Fibroblast of lung (primary cell): ENCODE measurements at regions not wholly inside any gene's neighbourhood (a gene's known extent, or its start where the extent isn't known, plus 50 kb on each side); places are given as distances from the start of the nearest gene placed in this dataset.

Experiments
- DNase-seq, 2 donors: peaks; one replicate each; pipeline versions ENCODE4 v3.0.0 to v3.0.0-alpha.2; 2010; ENCODE audit warnings: low read depth in 2 of 2
- H2AFZ ChIP-seq: 2 replicates; pipeline ENCODE4 v1.5.1; 2012; ENCODE audit warnings: low read length, control low read depth, inconsistent platforms
- H3K27ac ChIP-seq: 2 replicates; pipeline ENCODE4 v1.5.1; 2011; ENCODE audit warnings: low read length, control low read depth; ENCODE audit not compliant: insufficient read depth
- H3K27me3 ChIP-seq: 2 replicates; pipeline ENCODE4 v1.5.1; 2011; ENCODE audit warnings: mild to moderate bottlenecking, low read length; ENCODE audit not compliant: control insufficient read depth, insufficient read depth
- H3K36me3 ChIP-seq: 2 replicates; pipeline ENCODE4 v1.5.1; 2011; ENCODE audit warnings: low read length; ENCODE audit not compliant: control insufficient read depth, insufficient read depth
- H3K4me1 ChIP-seq: 2 replicates; pipeline ENCODE4 v1.5.1; 2011; ENCODE audit warnings: low read length; ENCODE audit not compliant: control insufficient read depth, insufficient read depth; ENCODE audit errors: extremely low read depth
- H3K4me2 ChIP-seq: 2 replicates; pipeline ENCODE4 v1.5.1; 2011; ENCODE audit warnings: low read length, control low read depth; ENCODE audit not compliant: insufficient read depth; ENCODE audit errors: extremely low read depth
- H3K4me3 ChIP-seq, 4 experiments: fragments of 200-600 bp in 1 of 4; sonication (generic) in 1 of 4; replicated peaks in 1 of 4; 2 replicates each; pipeline ENCODE4 v1.5.1; 2011 to 2016; ENCODE audit warnings: low read length in 4 of 4, low read depth in 3 of 4, mild to moderate bottlenecking in 3 of 4, control low read depth in 2 of 4, inconsistent platforms in 1 of 4, mixed read lengths in 1 of 4; ENCODE audit not compliant: insufficient read depth in 1 of 4; ENCODE audit errors: control extremely low read depth in 1 of 4
- H3K79me2 ChIP-seq: 2 replicates; pipeline ENCODE4 v1.5.1; 2012; ENCODE audit warnings: mild to moderate bottlenecking, low read length, inconsistent platforms; ENCODE audit not compliant: control insufficient read depth, insufficient read depth
- H3K9ac ChIP-seq: 2 replicates; pipeline ENCODE4 v1.5.1; 2011; ENCODE audit warnings: mild to moderate bottlenecking, low read length, control low read depth; ENCODE audit not compliant: insufficient read depth
- H3K9me3 ChIP-seq: 2 replicates; pipeline ENCODE4 v1.5.1; 2012; ENCODE audit warnings: low read depth, low read length; ENCODE audit not compliant: control insufficient read depth, insufficient read depth
- H4K20me1 ChIP-seq: 2 replicates; pipeline ENCODE4 v1.5.1; 2011; ENCODE audit warnings: low read length; ENCODE audit not compliant: control insufficient read depth, insufficient read depth; ENCODE audit errors: extremely low read depth
- CTCF ChIP-seq, 2 donors: IDR thresholded peaks in 1 of 2; conservative IDR thresholded peaks in 1 of 2; 1 replicate in 1 of 2; 2 replicates in 1 of 2; pipeline ENCODE4 v1.5.1; 2011 to 2012; ENCODE audit warnings: low read length in 2 of 2, control low read depth in 1 of 2, inconsistent platforms in 1 of 2, low read depth in 1 of 2, mild to moderate bottlenecking in 1 of 2
- EZH2 ChIP-seq: IDR thresholded peaks from 2 replicates; pipeline ENCODE4 v1.5.1; 2012; ENCODE audit warnings: low read length, control low read depth, mild to moderate bottlenecking; ENCODE audit errors: missing control alignments

GRCh38 chr4:54976682-54977081 lies 148.7 kb downstream of the KDR start:
- no peak overlapping the region for H2AFZ ChIP-seq
- no peak overlapping the region for H3K4me3 ChIP-seq
- no peaks in the 10 kb centered on the region for H4K20me1 ChIP-seq
- no peaks in the 10 kb centered on the region for H3K4me1 ChIP-seq
- no peaks in the 10 kb centered on the region for H3K79me2 ChIP-seq
- H3K27ac ChIP-seq: no peak overlapping the region
- no peaks in the 10 kb centered on the region for H3K27me3 ChIP-seq
- TF ChIP-seq CTCF (conservative IDR thresholded peaks at IDR 0.05 in 1 of 2, IDR thresholded peaks at IDR 0.05 in 1 of 2; ENCODE audit: low read depth in 1 of 2, low read length in 2 of 2): no peak
- no peak for TF ChIP-seq EZH2
- H3K9ac ChIP-seq: no peak overlapping the region
- no peaks in the 10 kb centered on the region for H3K9me3 ChIP-seq
- H3K36me3 ChIP-seq: no peaks in the 10 kb centered on the region
- no peak overlapping the region for H3K4me2 ChIP-seq
- DNase-seq: no peak

- no peak overlapping the region for H2AFZ ChIP-seq
Measured at GRCh38 chr4:54976031-54976430, 149.4 kb downstream of the KDR start.

GRCh38 chr4:54973784-54974183 lies 151.6 kb downstream of the KDR start:
- DNase-seq: no peak
- H3K9ac ChIP-seq: no peak overlapping the region
- TF ChIP-seq EZH2 (no peak), CTCF (conservative IDR thresholded peaks at IDR 0.05 in 1 of 2, IDR thresholded peaks at IDR 0.05 in 1 of 2; ENCODE audit: low read depth in 1 of 2, low read length in 2 of 2) (no peak)
- no peak overlapping the region for H2AFZ ChIP-seq
- no peaks in the 10 kb centered on the region for H3K79me2 ChIP-seq
- no peaks in the 10 kb centered on the region for H3K27me3 ChIP-seq
- H3K27ac ChIP-seq: no peak overlapping the region
- no peaks in the 10 kb centered on the region for H3K4me1 ChIP-seq
- H3K4me3 ChIP-seq: no peak overlapping the region
- no peak overlapping the region for H3K4me2 ChIP-seq
- H3K36me3 ChIP-seq: no peaks in the 10 kb centered on the region
- H4K20me1 ChIP-seq: no peaks in the 10 kb centered on the region
- H3K9me3 ChIP-seq: no peaks in the 10 kb centered on the region

More at GRCh38 chr4:54976031-54976430, 149.4 kb downstream of the KDR start:
- H3K9me3 ChIP-seq: no peaks in the 10 kb centered on the region
- no peak overlapping the region for H3K27ac ChIP-seq
- H3K36me3 ChIP-seq: no peaks in the 10 kb centered on the region
- TF ChIP-seq CTCF (conservative IDR thresholded peaks at IDR 0.05 in 1 of 2, IDR thresholded peaks at IDR 0.05 in 1 of 2; ENCODE audit: low read depth in 1 of 2, low read length in 2 of 2) (no peak), EZH2 (no peak)
- H3K9ac ChIP-seq: no peak overlapping the region
- no peaks in the 10 kb centered on the region for H3K27me3 ChIP-seq
- no peak overlapping the region for H3K4me3 ChIP-seq
- no peaks in the 10 kb centered on the region for H3K4me1 ChIP-seq
- no peak overlapping the region for H3K4me2 ChIP-seq
- no peaks in the 10 kb centered on the region for H3K79me2 ChIP-seq
- DNase-seq: no peak
- H4K20me1 ChIP-seq: no peaks in the 10 kb centered on the region
